RPMI7951 (cell line): ENCODE measurements at regions not wholly inside any gene's neighbourhood (a gene's known extent, or its start where the extent isn't known, plus 50 kb on each side); places are given as distances from the start of the nearest gene placed in this dataset.

Experiments used
- DNase-seq: peaks from one replicate; pipeline ENCODE4 v3.0.0-alpha.2; 2012; ENCODE audit warnings: low read depth

GRCh38 chr20:48571949-48572847 lies 255.6 kb downstream of the PREX1 start:
- peak; percentile 14 for DNase-seq

GRCh38 chr20:48569679-48570078 lies 258.1 kb downstream of the PREX1 start:
- DNase-seq = no peak

GRCh38 chr20:48568520-48568919 lies 259.3 kb downstream of the PREX1 start:
- no peak for DNase-seq

- DNase-seq = no peak
Observed at GRCh38 chr20:48567145-48567544, 260.7 kb downstream of the PREX1 start.

- no peak for DNase-seq
Observed at GRCh38 chr20:48564982-48565539, 262.7 kb downstream of the PREX1 start.

- DNase-seq = no peak
Observed at GRCh38 chr20:48563191-48563870, 264.5 kb downstream of the PREX1 start.

GRCh38 chr20:48562586-48563116 lies 265.1 kb downstream of the PREX1 start:
- DNase-seq = no peak

GRCh38 chr20:48558906-48559305 lies 268.9 kb downstream of the PREX1 start:
- DNase-seq = no peak

- no peak for DNase-seq
Observed at GRCh38 chr20:48557380-48557779, 270.4 kb downstream of the PREX1 start.

GRCh38 chr20:48556956-48557355 lies 270.8 kb downstream of the PREX1 start:
- DNase-seq = no peak

GRCh38 chr20:48552550-48552949 lies 275.2 kb downstream of the PREX1 start:
- no peak for DNase-seq

- DNase-seq = peak; percentile 14
Observed at GRCh38 chr20:48550814-48551213, 277.0 kb downstream of the PREX1 start.

GRCh38 chr20:48547664-48548063 lies 280.1 kb downstream of the PREX1 start:
- DNase-seq = no peak

GRCh38 chr20:48544402-48545339 lies 283.1 kb downstream of the PREX1 start:
- no peak for DNase-seq

- DNase-seq = no peak
Observed at GRCh38 chr20:48541581-48542071, 286.2 kb downstream of the PREX1 start.

GRCh38 chr20:48538856-48539255 lies 288.9 kb downstream of the PREX1 start:
- DNase-seq = no peak

- DNase-seq = peak; percentile 46
Observed at GRCh38 chr20:48538058-48538825, 289.6 kb downstream of the PREX1 start.

GRCh38 chr20:48536206-48536605 lies 291.6 kb downstream of the PREX1 start:
- DNase-seq = no peak

- no peak for DNase-seq
Observed at GRCh38 chr20:48535556-48535955, 292.2 kb downstream of the PREX1 start.

GRCh38 chr20:48532028-48532427 lies 295.8 kb downstream of the PREX1 start:
- no peak for DNase-seq
